H9 (cell line): ENCODE measurements at regions not wholly inside any gene's neighbourhood (a gene's known extent, or its start where the extent isn't known, plus 50 kb on each side); places are given as distances from the start of the nearest gene placed in this dataset.

Experiments used
- DNase-seq: peaks from one replicate; pipeline ENCODE4 v3.0.0-alpha.2; 2017
- H2AFZ ChIP-seq: one replicate; pipeline ENCODE4 v1.6.1; 2013; ENCODE audit warnings: mild to moderate bottlenecking, low read length, control low read depth, moderate library complexity
- H2AK5ac ChIP-seq: 2 replicates; pipeline ENCODE4 v1.6.1; 2013; ENCODE audit warnings: low read length, control low read depth, mixed read lengths; ENCODE audit not compliant: insufficient read length
- H2BK120ac ChIP-seq: one replicate; pipeline ENCODE4 v1.6.1; 2013; ENCODE audit warnings: low read depth, mild to moderate bottlenecking, low read length, control low read depth, inconsistent platforms; ENCODE audit not compliant: poor library complexity, severe bottlenecking
- H2BK12ac ChIP-seq: 2 replicates; pipeline ENCODE4 v1.6.1; 2013; ENCODE audit warnings: low read length, control low read depth, mixed read lengths, low read depth; ENCODE audit not compliant: insufficient read length
- H2BK15ac ChIP-seq: 2 replicates; pipeline ENCODE4 v1.6.1; 2013; ENCODE audit warnings: low read depth, low read length, control low read depth
- H2BK20ac ChIP-seq: one replicate; pipeline ENCODE4 v1.6.1; 2013; ENCODE audit warnings: low read depth, mild to moderate bottlenecking, low read length, control low read depth, inconsistent platforms; ENCODE audit not compliant: poor library complexity, severe bottlenecking
- H2BK5ac ChIP-seq: 2 replicates; pipeline ENCODE4 v1.6.1; 2013; ENCODE audit warnings: low read length, control low read depth, mixed read lengths; ENCODE audit not compliant: insufficient read length
- H3K14ac ChIP-seq: 2 replicates; pipeline ENCODE4 v1.6.1; 2013; ENCODE audit warnings: low read length, control low read depth; ENCODE audit not compliant: insufficient read depth
- H3K18ac ChIP-seq: 2 replicates; pipeline ENCODE4 v1.6.1; 2013; ENCODE audit warnings: low read depth, mild to moderate bottlenecking, mixed read lengths, low read length, control low read depth; ENCODE audit not compliant: insufficient read length
- H3K23ac ChIP-seq: 2 replicates; pipeline ENCODE4 v1.6.1; 2013; ENCODE audit warnings: low read length, control low read depth, mixed read lengths, low read depth; ENCODE audit not compliant: insufficient read length
- H3K23me2 ChIP-seq: 2 replicates; pipeline ENCODE4 v1.6.1; 2013; ENCODE audit warnings: low read depth, mild to moderate bottlenecking, mixed read lengths, low read length, control low read depth; ENCODE audit not compliant: insufficient read length, poor library complexity, severe bottlenecking
- H3K27ac ChIP-seq: 2 replicates; pipeline ENCODE4 v1.5.1; 2013; ENCODE audit warnings: low read length, control low read depth, mixed read lengths, low read depth; ENCODE audit not compliant: insufficient read length
- H3K27me3 ChIP-seq: 2 replicates; pipeline ENCODE4 v1.6.1; 2013; ENCODE audit warnings: low read length, control low read depth, inconsistent platforms; ENCODE audit not compliant: insufficient read depth
- H3K4ac ChIP-seq: 2 replicates; pipeline ENCODE4 v1.6.1; 2013; ENCODE audit warnings: low read depth, mild to moderate bottlenecking, control low read depth, inconsistent platforms, low read length, moderate library complexity
- H3K4me1 ChIP-seq: 2 replicates; pipeline ENCODE4 v1.6.1; 2013; ENCODE audit warnings: low read length, control low read depth, inconsistent platforms; ENCODE audit not compliant: insufficient read depth
- H3K4me2 ChIP-seq: 2 replicates; pipeline ENCODE4 v1.6.1; 2013; ENCODE audit warnings: low read length, control low read depth, mixed read lengths; ENCODE audit not compliant: insufficient read length, insufficient read depth
- H3K56ac ChIP-seq: 2 replicates; pipeline ENCODE4 v1.6.1; 2013; ENCODE audit warnings: low read depth, mild to moderate bottlenecking, mixed read lengths, low read length, control low read depth; ENCODE audit not compliant: insufficient read length
- H3K79me1 ChIP-seq: 2 replicates; pipeline ENCODE4 v1.6.1; 2013; ENCODE audit warnings: low read depth, mild to moderate bottlenecking, moderate library complexity, low read length, control low read depth, inconsistent platforms; ENCODE audit not compliant: insufficient read depth, poor library complexity, severe bottlenecking
- H3K79me2 ChIP-seq: 2 replicates; pipeline ENCODE4 v1.6.1; 2013; ENCODE audit warnings: low read length, control low read depth, inconsistent platforms; ENCODE audit not compliant: insufficient read depth
- H3K9ac ChIP-seq: 2 replicates; pipeline ENCODE4 v1.6.1; 2013; ENCODE audit warnings: low read length, control low read depth, mixed read lengths; ENCODE audit not compliant: insufficient read length; ENCODE audit errors: extremely low read depth
- H3K9me3 ChIP-seq: one replicate; pipeline ENCODE4 v1.6.1; 2013; ENCODE audit warnings: low read depth, low read length, inconsistent platforms; ENCODE audit not compliant: control insufficient read depth
- H3T11ph ChIP-seq: one replicate; pipeline ENCODE4 v1.6.1; 2013; ENCODE audit warnings: mild to moderate bottlenecking, low read length, control low read depth, inconsistent platforms
- H4K20me1 ChIP-seq: one replicate; pipeline ENCODE4 v1.6.1; 2013; ENCODE audit not compliant: control insufficient read depth, insufficient read length, insufficient read depth
- H4K5ac ChIP-seq: 2 replicates; pipeline ENCODE4 v1.6.1; 2013; ENCODE audit warnings: low read depth, mild to moderate bottlenecking, mixed read lengths, low read length, control low read depth; ENCODE audit not compliant: insufficient read length
- H4K8ac ChIP-seq: replicated peaks from 2 replicates; pipeline ENCODE4 v1.6.1; 2013; ENCODE audit warnings: low read length, control low read depth, mixed read lengths, low read depth; ENCODE audit not compliant: insufficient read length
- H4K91ac ChIP-seq: 2 replicates; pipeline ENCODE4 v1.6.1; 2013; ENCODE audit warnings: low read depth, mild to moderate bottlenecking, moderate library complexity, mixed read lengths, low read length, control low read depth; ENCODE audit not compliant: insufficient read length
- H3K27ac Mint-ChIP-seq, 3 experiments: 2 replicates in 2 of 3; 3 replicates in 1 of 3; pipeline ENCODE4 v1.8.0; 2020 to 2021; ENCODE audit warnings: mixed read lengths in 3 of 3, mild to moderate bottlenecking in 1 of 3, moderate library complexity in 1 of 3
- H3K27me3 Mint-ChIP-seq: 2 replicates; pipeline ENCODE4 v1.8.0; 2021; ENCODE audit warnings: low read depth, mild to moderate bottlenecking, moderate library complexity, mixed read lengths
- H3K36me3 Mint-ChIP-seq, 3 experiments: 2 replicates in 2 of 3; 3 replicates in 1 of 3; pipeline ENCODE4 v1.8.0; 2020 to 2021; ENCODE audit warnings: low read depth in 3 of 3, mixed read lengths in 3 of 3; ENCODE audit not compliant: insufficient read depth in 1 of 3
- H3K4me1 Mint-ChIP-seq, 2 experiments: 2 replicates each; pipeline ENCODE4 v1.8.0; 2020; ENCODE audit warnings: mixed read lengths in 2 of 2
- H3K4me3 Mint-ChIP-seq, 2 experiments: 2 replicates in 1 of 2; 3 replicates in 1 of 2; pipeline ENCODE4 v1.8.0; 2020 to 2021; ENCODE audit warnings: mild to moderate bottlenecking in 2 of 2, mixed read lengths in 2 of 2, moderate library complexity in 1 of 2
- H3K9me3 Mint-ChIP-seq, 2 experiments: 2 replicates in 1 of 2; 3 replicates in 1 of 2; pipeline ENCODE4 v1.8.0; 2020; ENCODE audit warnings: mild to moderate bottlenecking in 2 of 2, mixed read lengths in 2 of 2, moderate library complexity in 1 of 2
- CTCF ChIP-seq: fragments of 200-600 bp; sonication (generic); conservative IDR thresholded peaks from 3 replicates; pipeline ENCODE4 v1.8.0; 2021; ENCODE audit warnings: antibody characterized with exemption, mild to moderate bottlenecking
- WGBS: extraction: QIAGEN DNeasy Blood & Tissue Kit; methylation state at CpG from one replicate; pipeline ENCODE4 v1.1.7; 2013; ENCODE audit warnings: missing lambda C conversion rate, low lambda C conversion rate, mixed read lengths; ENCODE audit not compliant: insufficient read length; ENCODE audit errors: extremely low coverage; 5-methylcytosine and 5-hydroxymethylcytosine counted together

GRCh38 chr13:105519771-105520170 lies 1015.7 kb downstream of the EFNB2 start:
- H3K56ac ChIP-seq, result no peak overlapping the region
- no peak for DNase-seq
- H4K91ac ChIP-seq, result no peak overlapping the region
- no peak overlapping the region for H2BK5ac ChIP-seq
- H4K5ac ChIP-seq, result no peak overlapping the region
- Mint-ChIP-seq H3K27ac (no peak overlapping the region), H3K4me1 (peaks cover 17 to 19% of the 10 kb centered on the region in 2 experiments), H3K9me3 (peaks cover 3 to 5% of the 10 kb centered on the region in 2 experiments; a peak in 3 of 5 replicates), H3K27me3 (no peaks in the 10 kb centered on the region), H3K36me3 (peaks cover 0 to 6% (median 0%) of the 10 kb centered on the region in 3 experiments; a peak in 3 of 7 replicates), H3K4me3 (no peak overlapping the region)
- no peak overlapping the region for H3K9ac ChIP-seq
- no CpG with 5 or more reads among the region's 1 CpG for WGBS
- no peak overlapping the region for H2BK15ac ChIP-seq
- no peak overlapping the region for H3K4ac ChIP-seq
- H3K79me1 ChIP-seq, result no peaks in the 10 kb centered on the region
- no peaks in the 10 kb centered on the region for H3K9me3 ChIP-seq
- H3K4me1 ChIP-seq, result no peaks in the 10 kb centered on the region
- H3K79me2 ChIP-seq, result no peaks in the 10 kb centered on the region
- H2BK120ac ChIP-seq, result no peak overlapping the region
- no peak overlapping the region for H3K27ac ChIP-seq
- H2AK5ac ChIP-seq, result no peak overlapping the region
- H3K14ac ChIP-seq, result no peak overlapping the region
- no peak overlapping the region for H3K4me2 ChIP-seq
- no peak overlapping the region for H2BK12ac ChIP-seq
- H3K18ac ChIP-seq, result no peak overlapping the region
- no peaks in the 10 kb centered on the region for H3K27me3 ChIP-seq
- H4K20me1 ChIP-seq, result no peaks in the 10 kb centered on the region
- H3K23me2 ChIP-seq, result no peaks in the 10 kb centered on the region
- no peak overlapping the region for H3T11ph ChIP-seq
- TF ChIP-seq CTCF, result no peak
- no peak overlapping the region for H3K23ac ChIP-seq
- no peak overlapping the region for H2AFZ ChIP-seq
- no peak overlapping the region for H4K8ac ChIP-seq
- no peak overlapping the region for H2BK20ac ChIP-seq
